GM12878 (cell line): ENCODE measurements at regions not wholly inside any gene's neighbourhood (a gene's known extent, or its start where the extent isn't known, plus 50 kb on each side); places are given as distances from the start of the nearest gene placed in this dataset.

ENCODE experiments used
- ATAC-seq: fragments of 200-7000 bp; cut with Tn5 transposase; 3 replicates; pipeline ENCODE4 v1.9.1; 2020; ENCODE audit warnings: mild to moderate bottlenecking, moderate library complexity
- BruUV-seq: library from RNA; stranded (reverse); fragments of 400-500 nt; replicated peaks from 2 replicates; lab custom pipeline; 2021; lab: Mats Ljungman, UMichigan
- CTCF ChIA-PET: fragments of 300-600 bp; sonication (Branson Sonifier 250); formaldehyde crosslinking; extraction: SDS; loops from one replicate; lab custom pipeline; 2021; ENCODE audit warnings: inconsistent platforms; lab: Yijun Ruan, JAX
- POLR2A ChIA-PET: fragments of 350-600 bp; formaldehyde crosslinking; extraction: SDS; loops from one replicate; lab custom pipeline; 2021; ENCODE audit warnings: inconsistent platforms; lab: Charles Lee
- RAD21 ChIA-PET: fragments of 300-600 bp; sonication (Branson Sonifier 250); formaldehyde crosslinking; loops from one replicate; lab custom pipeline; 2023; ENCODE audit warnings: antibody characterized with exemption; ENCODE audit not compliant: unreplicated experiment; lab: Charles Lee
- SMC1A ChIA-PET: fragments of 300-600 bp; sonication (Branson Sonifier 250); formaldehyde crosslinking; loops from one replicate; lab custom pipeline; 2023; ENCODE audit not compliant: unreplicated experiment, uncharacterized antibody; lab: Charles Lee
- DNase-seq: peaks from one replicate; pipeline ENCODE4 v3.0.0-alpha.2; 2011; ENCODE audit warnings: low read depth, low spot score
- FAIRE-seq: peaks from 3 replicates; lab custom pipeline; 2011; peaks lifted over from hg19 to GRCh38; lab: Jason Lieb, UNC
- H2AFZ ChIP-seq: 2 replicates; pipeline ENCODE4 v1.6.0; 2011; ENCODE audit warnings: low read depth, low read length, control low read depth; ENCODE audit not compliant: control insufficient read depth
- H3K27ac ChIP-seq: 2 replicates; pipeline ENCODE4 v1.5.1; 2011; ENCODE audit warnings: control low read depth; ENCODE audit not compliant: control insufficient read depth, insufficient read depth
- H3K27me3 ChIP-seq, 2 experiments: replicated peaks in 1 of 2; 2 replicates each; pipeline versions ENCODE4 v1.6.0 to v1.6.1; 2011; ENCODE audit warnings: low read length in 1 of 2; ENCODE audit not compliant: control insufficient read depth in 2 of 2, insufficient read depth in 2 of 2
- H3K36me3 ChIP-seq, 2 experiments: 2 replicates each; pipeline ENCODE4 v1.5.1; 2011; ENCODE audit warnings: low read length in 1 of 2; ENCODE audit not compliant: control insufficient read depth in 2 of 2, insufficient read depth in 2 of 2
- H3K4me1 ChIP-seq: 2 replicates; pipeline ENCODE4 v1.6.1; 2011; ENCODE audit warnings: mild to moderate bottlenecking, low read length, moderate library complexity, mixed read lengths; ENCODE audit not compliant: control insufficient read depth, insufficient read depth
- H3K4me2 ChIP-seq: 2 replicates; pipeline ENCODE4 v1.6.0; 2011; ENCODE audit warnings: control low read depth; ENCODE audit not compliant: control insufficient read depth, insufficient read depth
- H3K4me3 ChIP-seq: fragments of 200-600 bp; sonication (generic); 2 replicates; pipeline ENCODE4 v1.5.1; 2016
- H3K79me2 ChIP-seq: 2 replicates; pipeline ENCODE4 v1.6.0; 2011; ENCODE audit warnings: low read length; ENCODE audit not compliant: control insufficient read depth, insufficient read depth
- H3K9ac ChIP-seq: 2 replicates; pipeline ENCODE4 v1.8.0; 2011; ENCODE audit warnings: low read length, control low read depth, mixed read lengths; ENCODE audit not compliant: control insufficient read depth, insufficient read depth
- H3K9me3 ChIP-seq: replicated peaks from 3 replicates; pipeline ENCODE4 v1.5.1; 2011; ENCODE audit warnings: mild to moderate bottlenecking, low read length; ENCODE audit not compliant: control insufficient read depth, insufficient read depth
- H4K20me1 ChIP-seq: 2 replicates; pipeline ENCODE4 v1.6.0; 2011; ENCODE audit not compliant: control insufficient read depth, insufficient read depth
- ATF3 ChIP-seq: IDR thresholded peaks from 2 replicates; pipeline ENCODE4 v1.6.1; 2011; ENCODE audit warnings: low read depth, mild to moderate bottlenecking, low read length, moderate library complexity, borderline replicate concordance; ENCODE audit errors: extremely low read depth
- BMI1 ChIP-seq: fragments of 450-650 bp; IDR thresholded peaks from 2 replicates; pipeline ENCODE4 v1.6.1; 2016; ENCODE audit warnings: mild to moderate bottlenecking, moderate library complexity, borderline replicate concordance
- CBFB ChIP-seq: IDR thresholded peaks from 2 replicates; pipeline ENCODE4 v1.6.1; 2016; ENCODE audit warnings: antibody characterized with exemption, low read depth
- CBX3 ChIP-seq: fragments of 200-600 bp; sonication (generic); IDR thresholded peaks from 2 replicates; pipeline ENCODE4 v1.6.1; 2016; ENCODE audit warnings: low read depth, borderline replicate concordance
- CHD2 ChIP-seq: IDR thresholded peaks from 2 replicates; pipeline ENCODE4 v1.6.1; 2011; ENCODE audit warnings: low read depth, low read length, improper control_type of control experiment, borderline replicate concordance
- EED ChIP-seq: sonication (generic); IDR thresholded peaks from 2 replicates; pipeline ENCODE4 v1.6.1; 2016; ENCODE audit warnings: antibody characterized with exemption, low read depth
- HCFC1 ChIP-seq: fragments of 150-350 bp; IDR thresholded peaks from 2 replicates; pipeline ENCODE4 v1.6.1; 2014; ENCODE audit warnings: low read length
- IKZF2 ChIP-seq, 2 experiments: fragments of 450-650 bp; IDR thresholded peaks; 2 replicates each; pipeline ENCODE4 v1.6.1; 2017; ENCODE audit warnings: mild to moderate bottlenecking in 2 of 2, moderate library complexity in 2 of 2
- SUZ12 ChIP-seq: fragments of 200-600 bp; sonication (generic); IDR thresholded peaks from one replicate; pipeline ENCODE4 v1.6.1; 2018; ENCODE audit warnings: antibody characterized with exemption, mild to moderate bottlenecking; ENCODE audit not compliant: unreplicated experiment
- TAF1 ChIP-seq: IDR thresholded peaks from 2 replicates; pipeline ENCODE4 v1.6.1; 2011; ENCODE audit warnings: mild to moderate bottlenecking, low read depth, low read length, borderline replicate concordance
- TARDBP ChIP-seq: IDR thresholded peaks from 2 replicates; pipeline ENCODE4 v1.6.1; 2016; ENCODE audit warnings: borderline replicate concordance
- TCF12 ChIP-seq: IDR thresholded peaks from 2 replicates; pipeline ENCODE4 v1.6.1; 2011; ENCODE audit warnings: low read depth, mild to moderate bottlenecking, low read length
- TCF7 ChIP-seq: IDR thresholded peaks from 2 replicates; pipeline ENCODE4 v1.6.1; 2014; ENCODE audit warnings: antibody characterized with exemption, borderline replicate concordance
- ZNF592 ChIP-seq: fragments of 450-650 bp; IDR thresholded peaks from 2 replicates; pipeline ENCODE4 v1.6.1; 2017; ENCODE audit warnings: mild to moderate bottlenecking, moderate library complexity
- in situ Hi-C: fragments of 300-500 bp; cut with MboI; formaldehyde crosslinking; loops from 9 replicates; pipeline ENCODE4 v1.14.3; 2018; ENCODE audit warnings: mixed read lengths
- intact Hi-C: fragments of 100-400 bp; cut with micrococcal nuclease; formaldehyde crosslinking; loops from one replicate; pipeline ENCODE4 v1.14.2; 2022; ENCODE audit not compliant: unreplicated experiment
- TF ChIP-seq, protein P1 (sequence below): fragments of 450-650 bp; formaldehyde crosslinking; IDR thresholded peaks from 2 replicates; pipeline ENCODE4 v1.5.0; 2022; ENCODE audit warnings: mild to moderate bottlenecking, missing genetic modification characterization

DNA sequence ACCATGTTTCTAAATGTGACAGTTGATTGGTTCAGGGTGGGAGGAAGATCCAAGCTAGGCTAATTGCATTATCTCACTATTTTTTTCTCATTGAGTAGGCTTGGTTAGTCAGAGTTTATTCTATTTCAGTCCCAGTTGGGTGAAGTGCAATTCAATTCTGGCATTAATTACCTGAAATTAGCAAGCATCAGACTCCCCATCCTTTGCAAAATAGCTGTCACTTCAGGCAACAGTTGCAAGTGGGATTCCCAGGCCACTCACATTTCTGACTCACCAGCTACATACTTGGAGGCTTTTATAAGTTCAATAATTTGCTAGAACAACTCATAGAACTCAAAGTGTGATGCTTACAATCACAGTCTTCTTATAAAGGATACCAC is 155.8 kb upstream of the HAND2 start:
- no peaks in the 10 kb centered on the region for H4K20me1 ChIP-seq
- DNase-seq: no peak
- no peaks in the 10 kb centered on the region for H3K36me3 ChIP-seq
- no peaks in the 10 kb centered on the region for H3K9me3 ChIP-seq
- POLR2A ChIA-PET: no interaction called here
- intact Hi-C loops (no loop called here), in situ Hi-C loops (no loop called here)
- no peak overlapping the region for H2AFZ ChIP-seq
- ATAC-seq: no peak
- no TSS peak for BruUV-seq
- SMC1A ChIA-PET: no interaction called here
- no peaks in the 10 kb centered on the region for H3K79me2 ChIP-seq
- FAIRE-seq: no peak
- H3K4me1 ChIP-seq: no peaks in the 10 kb centered on the region
- RAD21 ChIA-PET: no interaction called here
- no peak overlapping the region for H3K9ac ChIP-seq
- H3K4me2 ChIP-seq: no peak overlapping the region
- H3K27me3 ChIP-seq: no peaks in the 10 kb centered on the region
- CTCF ChIA-PET: no interaction called here
- TF ChIP-seq SUZ12 (no peak), TCF7 (no peak), ATF3 (no peak), ZNF592 (no peak), BMI1 (no peak), HCFC1 (no peak), CBFB (no peak), CHD2 (no peak), IKZF2 (IDR thresholded peaks at IDR 0.05) (no peak), CBX3 (no peak), TARDBP (no peak), TAF1 (no peak), EED (no peak), TCF12 (no peak)
- TF ChIP-seq, protein P1, sequence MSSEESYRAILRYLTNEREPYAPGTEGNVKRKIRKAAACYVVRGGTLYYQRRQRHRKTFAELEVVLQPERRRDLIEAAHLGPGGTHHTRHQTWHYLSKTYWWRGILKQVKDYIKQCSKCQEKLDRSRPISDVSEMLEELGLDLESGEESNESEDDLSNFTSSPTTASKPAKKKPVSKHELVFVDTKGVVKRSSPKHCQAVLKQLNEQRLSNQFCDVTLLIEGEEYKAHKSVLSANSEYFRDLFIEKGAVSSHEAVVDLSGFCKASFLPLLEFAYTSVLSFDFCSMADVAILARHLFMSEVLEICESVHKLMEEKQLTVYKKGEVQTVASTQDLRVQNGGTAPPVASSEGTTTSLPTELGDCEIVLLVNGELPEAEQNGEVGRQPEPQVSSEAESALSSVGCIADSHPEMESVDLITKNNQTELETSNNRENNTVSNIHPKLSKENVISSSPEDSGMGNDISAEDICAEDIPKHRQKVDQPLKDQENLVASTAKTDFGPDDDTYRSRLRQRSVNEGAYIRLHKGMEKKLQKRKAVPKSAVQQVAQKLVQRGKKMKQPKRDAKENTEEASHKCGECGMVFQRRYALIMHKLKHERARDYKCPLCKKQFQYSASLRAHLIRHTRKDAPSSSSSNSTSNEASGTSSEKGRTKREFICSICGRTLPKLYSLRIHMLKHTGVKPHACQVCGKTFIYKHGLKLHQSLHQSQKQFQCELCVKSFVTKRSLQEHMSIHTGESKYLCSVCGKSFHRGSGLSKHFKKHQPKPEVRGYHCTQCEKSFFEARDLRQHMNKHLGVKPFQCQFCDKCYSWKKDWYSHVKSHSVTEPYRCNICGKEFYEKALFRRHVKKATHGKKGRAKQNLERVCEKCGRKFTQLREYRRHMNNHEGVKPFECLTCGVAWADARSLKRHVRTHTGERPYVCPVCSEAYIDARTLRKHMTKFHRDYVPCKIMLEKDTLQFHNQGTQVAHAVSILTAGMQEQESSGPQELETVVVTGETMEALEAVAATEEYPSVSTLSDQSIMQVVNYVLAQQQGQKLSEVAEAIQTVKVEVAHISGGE: no peak
- H3K27ac ChIP-seq: no peak overlapping the region
- no peak overlapping the region for H3K4me3 ChIP-seq
